PC-3 (cell line): ENCODE measurements at regions not wholly inside any gene's neighbourhood (a gene's known extent, or its start where the extent isn't known, plus 50 kb on each side); places are given as distances from the start of the nearest gene placed in this dataset.

Experiments
- ATAC-seq: fragments of 200-7000 bp; cut with Tn5 transposase; 2 replicates; pipeline ENCODE4 v1.9.1; 2020; ENCODE audit warnings: mild to moderate bottlenecking, moderate library complexity
- BruUV-seq: library from RNA; stranded (reverse); fragments of 400-500 nt; replicated peaks from 2 replicates; lab custom pipeline; 2021; lab: Mats Ljungman, UMichigan
- CTCF ChIA-PET: fragments of 300-600 bp; sonication (Branson Sonifier 250); formaldehyde crosslinking; loops from one replicate; lab custom pipeline; 2022; ENCODE audit warnings: antibody characterized with exemption; lab: Charles Lee
- POLR2A ChIA-PET: fragments of 300-600 bp; sonication (Branson Sonifier 250); formaldehyde crosslinking; loops from one replicate; lab custom pipeline; 2022; ENCODE audit warnings: antibody characterized with exemption; ENCODE audit not compliant: unreplicated experiment; lab: Charles Lee
- DNase-seq: peaks from one replicate; pipeline ENCODE4 v3.0.0-alpha.2; 2015
- H2AFZ ChIP-seq: fragments of 300-600 bp; sonication (generic); 2 replicates; pipeline ENCODE4 v1.6.0; 2016; ENCODE audit warnings: antibody characterized with exemption, low read length
- H3F3A ChIP-seq: fragments of 300-600 bp; sonication (generic); one replicate; pipeline ENCODE4 v1.6.0; 2017; ENCODE audit warnings: antibody characterized with exemption, low read length, control low read depth, mild to moderate bottlenecking; ENCODE audit not compliant: unreplicated experiment
- H3K27ac ChIP-seq: fragments of 300-600 bp; sonication (generic); 2 replicates; pipeline ENCODE4 v1.5.1; 2016; ENCODE audit warnings: mild to moderate bottlenecking, low read length
- H3K27me3 ChIP-seq: fragments of 300-600 bp; sonication (generic); 2 replicates; pipeline ENCODE4 v1.6.1; 2016; ENCODE audit warnings: low read length, mixed read lengths
- H3K36me3 ChIP-seq: fragments of 300-600 bp; sonication (generic); 2 replicates; pipeline ENCODE4 v1.6.1; 2016; ENCODE audit warnings: low read depth, mixed run types, low read length, mixed read lengths
- H3K4me1 ChIP-seq: fragments of 300-600 bp; sonication (generic); 2 replicates; pipeline ENCODE4 v1.5.1; 2016; ENCODE audit warnings: low read length; ENCODE audit not compliant: insufficient read depth
- H3K4me2 ChIP-seq: fragments of 300-600 bp; sonication (generic); 2 replicates; pipeline ENCODE4 v1.6.0; 2016; ENCODE audit warnings: low read length
- H3K4me3 ChIP-seq: fragments of 300-600 bp; sonication (generic); 2 replicates; pipeline ENCODE4 v1.5.1; 2016; ENCODE audit warnings: mild to moderate bottlenecking, low read length, mixed read lengths
- H3K79me2 ChIP-seq: fragments of 300-600 bp; sonication (generic); 2 replicates; pipeline ENCODE4 v1.6.1; 2017; ENCODE audit warnings: low read length, mixed read lengths
- H3K9ac ChIP-seq: fragments of 300-600 bp; sonication (generic); 2 replicates; pipeline ENCODE4 v1.6.0; 2016; ENCODE audit warnings: mild to moderate bottlenecking, low read length
- H3K9me2 ChIP-seq: fragments of 300-600 bp; sonication (generic); replicated peaks from 2 replicates; pipeline ENCODE4 v1.6.1; 2016; ENCODE audit warnings: mixed run types, low read length, mixed read lengths
- H3K9me3 ChIP-seq: fragments of 300-600 bp; sonication (generic); 2 replicates; pipeline ENCODE4 v1.6.1; 2016; ENCODE audit warnings: low read length, mixed read lengths
- H4K20me1 ChIP-seq: fragments of 300-600 bp; sonication (generic); 2 replicates; pipeline ENCODE4 v1.6.1; 2016; ENCODE audit warnings: low read length, mixed read lengths
- CTCF ChIP-seq: fragments of 300-600 bp; sonication (generic); conservative IDR thresholded peaks from 2 replicates; pipeline ENCODE4 v1.5.1; 2017; ENCODE audit warnings: antibody characterized with exemption, low read depth, mild to moderate bottlenecking, low read length
- EZH2 ChIP-seq: fragments of 300-600 bp; sonication (generic); IDR thresholded peaks from one replicate; pipeline ENCODE4 v1.6.1; 2017; ENCODE audit warnings: antibody characterized with exemption, mild to moderate bottlenecking, low read length; ENCODE audit not compliant: unreplicated experiment
- EZH2phosphoT487 ChIP-seq: fragments of 300-600 bp; sonication (generic); IDR thresholded peaks from 2 replicates; pipeline ENCODE4 v1.6.1; 2018; ENCODE audit warnings: mild to moderate bottlenecking, antibody characterized with exemption, low read length, borderline replicate concordance
- intact Hi-C: fragments of 100-400 bp; cut with micrococcal nuclease; formaldehyde crosslinking; loops from 2 replicates; pipeline ENCODE4 v1.9.0; 2023

DNA sequence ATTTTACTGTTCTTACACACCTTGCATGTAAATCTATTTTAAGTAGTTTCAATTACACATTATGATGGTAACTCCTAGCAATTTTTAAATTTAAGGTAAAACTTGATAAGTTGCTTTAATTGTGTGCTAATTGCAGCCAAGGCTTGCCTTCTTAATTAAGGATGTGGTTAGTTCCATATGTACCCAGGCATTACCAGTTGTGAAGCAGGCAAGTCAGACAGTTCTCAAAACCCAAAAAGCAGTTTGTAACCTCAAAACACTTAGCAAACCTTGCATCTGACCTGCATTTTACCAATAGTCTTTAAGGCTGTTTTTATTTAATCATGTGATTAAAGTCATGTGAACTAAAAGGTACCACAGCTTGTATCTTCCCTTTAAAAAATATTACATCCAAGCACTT is 1159.4 kb downstream of the DSC3 start:
- no peak for ATAC-seq
- DNase-seq, result no peak
- H3K4me1 ChIP-seq, result no peaks in the 10 kb centered on the region
- no peaks in the 10 kb centered on the region for H3K36me3 ChIP-seq
- CTCF ChIA-PET, result no interaction called here
- H3K9ac ChIP-seq, result no peak overlapping the region
- no peak overlapping the region for H2AFZ ChIP-seq
- H3K9me2 ChIP-seq, result no peaks in the 10 kb centered on the region
- H3K79me2 ChIP-seq, result no peaks in the 10 kb centered on the region
- POLR2A ChIA-PET, result no interaction called here
- no peaks in the 10 kb centered on the region for H3K27me3 ChIP-seq
- no TSS peak for BruUV-seq
- no peaks in the 10 kb centered on the region for H3K9me3 ChIP-seq
- H3F3A ChIP-seq, result no peaks in the 10 kb centered on the region
- intact Hi-C loops, result no loop called here
- no peak overlapping the region for H3K27ac ChIP-seq
- no peak overlapping the region for H3K4me3 ChIP-seq
- no peak for TF ChIP-seq CTCF
- TF ChIP-seq EZH2, result no peak
- no peak overlapping the region for H3K4me2 ChIP-seq
- no peaks in the 10 kb centered on the region for H4K20me1 ChIP-seq

DNA sequence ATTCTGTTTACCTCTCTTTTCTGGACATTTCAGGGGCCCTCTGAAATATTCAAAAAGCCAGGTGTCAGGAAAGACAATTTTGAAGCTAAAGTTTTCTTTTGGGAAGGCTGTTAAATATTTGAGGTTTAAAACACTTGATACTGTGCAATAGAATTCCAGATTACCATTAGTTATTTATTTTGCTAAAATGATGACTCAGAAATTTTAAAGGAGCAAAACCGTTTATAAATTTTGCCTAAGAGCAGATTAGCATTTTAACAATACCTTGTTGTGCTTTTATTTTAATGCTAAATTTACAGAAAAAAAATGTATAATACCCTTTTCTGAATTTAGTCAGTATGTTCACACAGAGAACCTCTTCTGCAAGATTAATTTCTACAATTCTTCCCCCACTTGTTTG is 1159.9 kb downstream of the DSC3 start:
- H3K27me3 ChIP-seq, result no peaks in the 10 kb centered on the region
- H3F3A ChIP-seq, result no peaks in the 10 kb centered on the region
- DNase-seq, result no peak
- H3K9me2 ChIP-seq, result no peaks in the 10 kb centered on the region
- CTCF ChIA-PET, result no interaction called here
- no peak for ATAC-seq
- intact Hi-C loops, result no loop called here
- H3K36me3 ChIP-seq, result no peaks in the 10 kb centered on the region
- no peak overlapping the region for H3K4me2 ChIP-seq
- H3K4me3 ChIP-seq, result no peak overlapping the region
- no peak overlapping the region for H3K27ac ChIP-seq
- no peak overlapping the region for H3K9ac ChIP-seq
- POLR2A ChIA-PET, result no interaction called here
- H2AFZ ChIP-seq, result no peak overlapping the region
- peaks cover 3% of the 10 kb centered on the region; the same call in 1 of the 2 replicates for H3K9me3 ChIP-seq
- TF ChIP-seq CTCF (no peak), EZH2 (no peak), EZH2phosphoT487 (no peak)
- no peaks in the 10 kb centered on the region for H3K79me2 ChIP-seq
- BruUV-seq, result no TSS peak
- no peaks in the 10 kb centered on the region for H4K20me1 ChIP-seq
- no peaks in the 10 kb centered on the region for H3K4me1 ChIP-seq

DNA sequence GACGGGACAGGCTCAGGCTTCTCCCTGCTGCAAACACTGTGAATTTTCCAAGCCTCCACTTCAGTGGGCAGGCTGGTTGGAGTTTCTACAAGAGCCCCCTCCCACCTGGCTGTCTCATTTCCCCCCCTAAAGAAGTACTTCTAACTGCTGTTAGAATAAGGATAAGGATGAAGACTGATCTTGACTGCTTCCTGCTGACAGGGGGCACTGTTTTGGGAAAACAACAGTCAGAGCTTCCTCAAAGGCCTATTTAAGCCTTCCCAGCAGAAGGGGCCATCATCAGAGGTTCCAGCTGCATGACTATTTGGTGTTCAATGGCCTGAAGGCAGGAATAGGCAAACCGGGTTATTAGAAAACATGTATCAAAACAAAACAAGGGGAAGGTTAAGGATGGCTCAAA is 1162.8 kb downstream of the DSC3 start:
- peak; percentile 33; the same call in 1 of the 2 replicates for TF ChIP-seq CTCF
- no peak for TF ChIP-seq EZH2
- TF ChIP-seq EZH2phosphoT487, result no peak
- DNase-seq (no peak), ATAC-seq (no peak)
- H3K4me3 ChIP-seq, result no peak overlapping the region
- POLR2A ChIA-PET, result no interaction called here
- CTCF ChIA-PET, result no interaction called here
- intact Hi-C loops, result no loop called here
- no peaks in the 10 kb centered on the region for H3K27me3 ChIP-seq
- BruUV-seq, result no TSS peak
- H3K4me1 ChIP-seq, result no peaks in the 10 kb centered on the region
- no peak overlapping the region for H3K27ac ChIP-seq
- H3K36me3 ChIP-seq, result no peaks in the 10 kb centered on the region
- H3K9me2 ChIP-seq, result no peaks in the 10 kb centered on the region
- no peak overlapping the region for H3K9ac ChIP-seq
- no peaks in the 10 kb centered on the region for H4K20me1 ChIP-seq
- no peak overlapping the region for H3K4me2 ChIP-seq
- H3F3A ChIP-seq, result no peaks in the 10 kb centered on the region
- no peaks in the 10 kb centered on the region for H3K79me2 ChIP-seq
- no peak overlapping the region for H2AFZ ChIP-seq
- peaks cover 6% of the 10 kb centered on the region; the same call in 1 of the 2 replicates for H3K9me3 ChIP-seq
